ENCODE measurements at regions not wholly inside any gene's neighbourhood (a gene's known extent, or its start where the extent isn't known, plus 50 kb on each side); places are given as distances from the start of the nearest gene placed in this dataset.

DNA sequence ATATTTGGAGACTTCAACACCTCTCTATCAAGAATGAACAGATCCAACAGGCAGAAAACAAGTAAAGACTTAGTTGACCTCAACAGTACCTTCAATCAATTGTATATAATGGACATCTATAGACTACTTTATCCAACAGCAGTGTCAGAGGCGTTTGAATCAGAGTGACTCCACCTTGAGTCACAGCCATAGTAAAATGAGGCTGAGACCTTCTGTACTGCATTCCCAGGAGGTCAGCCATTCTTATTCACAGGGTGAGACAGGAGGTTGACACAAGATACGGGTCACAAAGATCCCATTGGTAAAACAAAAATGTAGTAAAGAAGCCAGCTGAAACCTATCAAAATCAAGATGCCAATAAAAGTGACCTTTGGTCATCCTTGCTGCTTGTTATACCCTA lies 299.8 kb downstream of the CNTN3 start (continued):
- TF ChIP-seq FOXM1 (IDR thresholded peaks at IDR 0.05; ENCODE audit: low read depth, low read length) (no peak), SIN3A (IDR thresholded peaks at IDR 0.05; ENCODE audit: low read depth, low read length) (no peak), RBBP5 (conservative IDR thresholded peaks at IDR 0.05) (no peak), JUNB (IDR thresholded peaks at IDR 0.05) (no peak), RB1 (IDR thresholded peaks at IDR 0.05; ENCODE audit: borderline replicate concordance) (no peak), MEF2A (IDR thresholded peaks at IDR 0.05; ENCODE audit: insufficient read depth, low read depth, low read length) (no peak), SUZ12 (IDR thresholded peaks at IDR 0.05; ENCODE audit: unreplicated experiment) (no peak)
- TF ChIP-seq, protein P1, sequence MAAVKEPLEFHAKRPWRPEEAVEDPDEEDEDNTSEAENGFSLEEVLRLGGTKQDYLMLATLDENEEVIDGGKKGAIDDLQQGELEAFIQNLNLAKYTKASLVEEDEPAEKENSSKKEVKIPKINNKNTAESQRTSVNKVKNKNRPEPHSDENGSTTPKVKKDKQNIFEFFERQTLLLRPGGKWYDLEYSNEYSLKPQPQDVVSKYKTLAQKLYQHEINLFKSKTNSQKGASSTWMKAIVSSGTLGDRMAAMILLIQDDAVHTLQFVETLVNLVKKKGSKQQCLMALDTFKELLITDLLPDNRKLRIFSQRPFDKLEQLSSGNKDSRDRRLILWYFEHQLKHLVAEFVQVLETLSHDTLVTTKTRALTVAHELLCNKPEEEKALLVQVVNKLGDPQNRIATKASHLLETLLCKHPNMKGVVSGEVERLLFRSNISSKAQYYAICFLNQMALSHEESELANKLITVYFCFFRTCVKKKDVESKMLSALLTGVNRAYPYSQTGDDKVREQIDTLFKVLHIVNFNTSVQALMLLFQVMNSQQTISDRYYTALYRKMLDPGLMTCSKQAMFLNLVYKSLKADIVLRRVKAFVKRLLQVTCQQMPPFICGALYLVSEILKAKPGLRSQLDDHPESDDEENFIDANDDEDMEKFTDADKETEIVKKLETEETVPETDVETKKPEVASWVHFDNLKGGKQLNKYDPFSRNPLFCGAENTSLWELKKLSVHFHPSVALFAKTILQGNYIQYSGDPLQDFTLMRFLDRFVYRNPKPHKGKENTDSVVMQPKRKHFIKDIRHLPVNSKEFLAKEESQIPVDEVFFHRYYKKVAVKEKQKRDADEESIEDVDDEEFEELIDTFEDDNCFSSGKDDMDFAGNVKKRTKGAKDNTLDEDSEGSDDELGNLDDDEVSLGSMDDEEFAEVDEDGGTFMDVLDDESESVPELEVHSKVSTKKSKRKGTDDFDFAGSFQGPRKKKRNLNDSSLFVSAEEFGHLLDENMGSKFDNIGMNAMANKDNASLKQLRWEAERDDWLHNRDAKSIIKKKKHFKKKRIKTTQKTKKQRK (IDR thresholded peaks at IDR 0.05; ENCODE audit: low read depth, low read length) = no peak
- TF ChIP-seq, protein P2, sequence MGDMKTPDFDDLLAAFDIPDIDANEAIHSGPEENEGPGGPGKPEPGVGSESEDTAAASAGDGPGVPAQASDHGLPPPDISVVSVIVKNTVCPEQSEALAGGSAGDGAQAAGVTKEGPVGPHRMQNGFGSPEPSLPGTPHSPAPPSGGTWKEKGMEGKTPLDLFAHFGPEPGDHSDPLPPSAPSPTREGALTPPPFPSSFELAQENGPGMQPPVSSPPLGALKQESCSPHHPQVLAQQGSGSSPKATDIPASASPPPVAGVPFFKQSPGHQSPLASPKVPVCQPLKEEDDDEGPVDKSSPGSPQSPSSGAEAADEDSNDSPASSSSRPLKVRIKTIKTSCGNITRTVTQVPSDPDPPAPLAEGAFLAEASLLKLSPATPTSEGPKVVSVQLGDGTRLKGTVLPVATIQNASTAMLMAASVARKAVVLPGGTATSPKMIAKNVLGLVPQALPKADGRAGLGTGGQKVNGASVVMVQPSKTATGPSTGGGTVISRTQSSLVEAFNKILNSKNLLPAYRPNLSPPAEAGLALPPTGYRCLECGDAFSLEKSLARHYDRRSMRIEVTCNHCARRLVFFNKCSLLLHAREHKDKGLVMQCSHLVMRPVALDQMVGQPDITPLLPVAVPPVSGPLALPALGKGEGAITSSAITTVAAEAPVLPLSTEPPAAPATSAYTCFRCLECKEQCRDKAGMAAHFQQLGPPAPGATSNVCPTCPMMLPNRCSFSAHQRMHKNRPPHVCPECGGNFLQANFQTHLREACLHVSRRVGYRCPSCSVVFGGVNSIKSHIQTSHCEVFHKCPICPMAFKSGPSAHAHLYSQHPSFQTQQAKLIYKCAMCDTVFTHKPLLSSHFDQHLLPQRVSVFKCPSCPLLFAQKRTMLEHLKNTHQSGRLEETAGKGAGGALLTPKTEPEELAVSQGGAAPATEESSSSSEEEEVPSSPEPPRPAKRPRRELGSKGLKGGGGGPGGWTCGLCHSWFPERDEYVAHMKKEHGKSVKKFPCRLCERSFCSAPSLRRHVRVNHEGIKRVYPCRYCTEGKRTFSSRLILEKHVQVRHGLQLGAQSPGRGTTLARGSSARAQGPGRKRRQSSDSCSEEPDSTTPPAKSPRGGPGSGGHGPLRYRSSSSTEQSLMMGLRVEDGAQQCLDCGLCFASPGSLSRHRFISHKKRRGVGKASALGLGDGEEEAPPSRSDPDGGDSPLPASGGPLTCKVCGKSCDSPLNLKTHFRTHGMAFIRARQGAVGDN (IDR thresholded peaks at IDR 0.05) = no peak
- TF ChIP-seq, protein P3, sequence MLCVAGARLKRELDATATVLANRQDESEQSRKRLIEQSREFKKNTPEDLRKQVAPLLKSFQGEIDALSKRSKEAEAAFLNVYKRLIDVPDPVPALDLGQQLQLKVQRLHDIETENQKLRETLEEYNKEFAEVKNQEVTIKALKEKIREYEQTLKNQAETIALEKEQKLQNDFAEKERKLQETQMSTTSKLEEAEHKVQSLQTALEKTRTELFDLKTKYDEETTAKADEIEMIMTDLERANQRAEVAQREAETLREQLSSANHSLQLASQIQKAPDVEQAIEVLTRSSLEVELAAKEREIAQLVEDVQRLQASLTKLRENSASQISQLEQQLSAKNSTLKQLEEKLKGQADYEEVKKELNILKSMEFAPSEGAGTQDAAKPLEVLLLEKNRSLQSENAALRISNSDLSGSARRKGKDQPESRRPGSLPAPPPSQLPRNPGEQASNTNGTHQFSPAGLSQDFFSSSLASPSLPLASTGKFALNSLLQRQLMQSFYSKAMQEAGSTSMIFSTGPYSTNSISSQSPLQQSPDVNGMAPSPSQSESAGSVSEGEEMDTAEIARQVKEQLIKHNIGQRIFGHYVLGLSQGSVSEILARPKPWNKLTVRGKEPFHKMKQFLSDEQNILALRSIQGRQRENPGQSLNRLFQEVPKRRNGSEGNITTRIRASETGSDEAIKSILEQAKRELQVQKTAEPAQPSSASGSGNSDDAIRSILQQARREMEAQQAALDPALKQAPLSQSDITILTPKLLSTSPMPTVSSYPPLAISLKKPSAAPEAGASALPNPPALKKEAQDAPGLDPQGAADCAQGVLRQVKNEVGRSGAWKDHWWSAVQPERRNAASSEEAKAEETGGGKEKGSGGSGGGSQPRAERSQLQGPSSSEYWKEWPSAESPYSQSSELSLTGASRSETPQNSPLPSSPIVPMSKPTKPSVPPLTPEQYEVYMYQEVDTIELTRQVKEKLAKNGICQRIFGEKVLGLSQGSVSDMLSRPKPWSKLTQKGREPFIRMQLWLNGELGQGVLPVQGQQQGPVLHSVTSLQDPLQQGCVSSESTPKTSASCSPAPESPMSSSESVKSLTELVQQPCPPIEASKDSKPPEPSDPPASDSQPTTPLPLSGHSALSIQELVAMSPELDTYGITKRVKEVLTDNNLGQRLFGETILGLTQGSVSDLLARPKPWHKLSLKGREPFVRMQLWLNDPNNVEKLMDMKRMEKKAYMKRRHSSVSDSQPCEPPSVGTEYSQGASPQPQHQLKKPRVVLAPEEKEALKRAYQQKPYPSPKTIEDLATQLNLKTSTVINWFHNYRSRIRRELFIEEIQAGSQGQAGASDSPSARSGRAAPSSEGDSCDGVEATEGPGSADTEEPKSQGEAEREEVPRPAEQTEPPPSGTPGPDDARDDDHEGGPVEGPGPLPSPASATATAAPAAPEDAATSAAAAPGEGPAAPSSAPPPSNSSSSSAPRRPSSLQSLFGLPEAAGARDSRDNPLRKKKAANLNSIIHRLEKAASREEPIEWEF (IDR thresholded peaks at IDR 0.05; ENCODE audit: insufficient replicate concordance, low read depth, low read length) = no peak
- TF ChIP-seq, protein P4, sequence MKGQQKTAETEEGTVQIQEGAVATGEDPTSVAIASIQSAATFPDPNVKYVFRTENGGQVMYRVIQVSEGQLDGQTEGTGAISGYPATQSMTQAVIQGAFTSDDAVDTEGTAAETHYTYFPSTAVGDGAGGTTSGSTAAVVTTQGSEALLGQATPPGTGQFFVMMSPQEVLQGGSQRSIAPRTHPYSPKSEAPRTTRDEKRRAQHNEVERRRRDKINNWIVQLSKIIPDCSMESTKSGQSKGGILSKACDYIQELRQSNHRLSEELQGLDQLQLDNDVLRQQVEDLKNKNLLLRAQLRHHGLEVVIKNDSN (IDR thresholded peaks at IDR 0.05; ENCODE audit: borderline replicate concordance, extremely low read length, insufficient read depth, low read depth, low read length) = no peak

Data from GM12878 (cell line).